OCI-LY1 (cell line): ENCODE measurements at regions not wholly inside any gene's neighbourhood (a gene's known extent, or its start where the extent isn't known, plus 50 kb on each side); places are given as distances from the start of the nearest gene placed in this dataset.

Source experiments
- CTCF ChIP-seq: fragments of 200-600 bp; sonication (generic), shearing (Covaris generic); IDR thresholded peaks from 2 replicates; pipeline ENCODE4 v1.5.1; 2017; ENCODE audit warnings: mild to moderate bottlenecking, antibody characterized with exemption, low read length, moderate library complexity, mixed read lengths
- EZH2 ChIP-seq: fragments of 200-600 bp; sonication (generic), shearing (Covaris generic); IDR thresholded peaks from 2 replicates; pipeline ENCODE4 v1.8.0; 2017; ENCODE audit warnings: borderline replicate concordance, mixed run types, mild to moderate bottlenecking, antibody characterized with exemption, low read length, moderate library complexity, mixed read lengths

- no peak for TF ChIP-seq CTCF
- TF ChIP-seq EZH2, result no peak
Measured at GRCh38 chr5:52562473-52562872, 225.2 kb upstream of the ITGA1 start.
